ENCODE measurements at regions not wholly inside any gene's neighbourhood (a gene's known extent, or its start where the extent isn't known, plus 50 kb on each side); places are given as distances from the start of the nearest gene placed in this dataset.

GRCh38 chr6:14984519-14984853 lies 261.4 kb upstream of the JARID2 start:
- TF ChIP-seq SP1 (IDR thresholded peaks at IDR 0.05; ENCODE audit: low read depth, low read length) (no peak), RB1 (IDR thresholded peaks at IDR 0.05; ENCODE audit: borderline replicate concordance) (no peak), CHD2 (IDR thresholded peaks at IDR 0.05; ENCODE audit: borderline replicate concordance, low read depth, low read length) (no peak)
- TF ChIP-seq, protein P1, sequence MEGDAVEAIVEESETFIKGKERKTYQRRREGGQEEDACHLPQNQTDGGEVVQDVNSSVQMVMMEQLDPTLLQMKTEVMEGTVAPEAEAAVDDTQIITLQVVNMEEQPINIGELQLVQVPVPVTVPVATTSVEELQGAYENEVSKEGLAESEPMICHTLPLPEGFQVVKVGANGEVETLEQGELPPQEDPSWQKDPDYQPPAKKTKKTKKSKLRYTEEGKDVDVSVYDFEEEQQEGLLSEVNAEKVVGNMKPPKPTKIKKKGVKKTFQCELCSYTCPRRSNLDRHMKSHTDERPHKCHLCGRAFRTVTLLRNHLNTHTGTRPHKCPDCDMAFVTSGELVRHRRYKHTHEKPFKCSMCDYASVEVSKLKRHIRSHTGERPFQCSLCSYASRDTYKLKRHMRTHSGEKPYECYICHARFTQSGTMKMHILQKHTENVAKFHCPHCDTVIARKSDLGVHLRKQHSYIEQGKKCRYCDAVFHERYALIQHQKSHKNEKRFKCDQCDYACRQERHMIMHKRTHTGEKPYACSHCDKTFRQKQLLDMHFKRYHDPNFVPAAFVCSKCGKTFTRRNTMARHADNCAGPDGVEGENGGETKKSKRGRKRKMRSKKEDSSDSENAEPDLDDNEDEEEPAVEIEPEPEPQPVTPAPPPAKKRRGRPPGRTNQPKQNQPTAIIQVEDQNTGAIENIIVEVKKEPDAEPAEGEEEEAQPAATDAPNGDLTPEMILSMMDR (IDR thresholded peaks at IDR 0.05 in 2 of 3, conservative IDR thresholded peaks at IDR 0.05 in 1 of 3; ENCODE audit: control insufficient read depth in 2 of 3, extremely low read depth in 1 of 3, insufficient read depth in 1 of 3, low read depth in 3 of 3, low read length in 3 of 3), result no peak

Measured in GM12878 (cell line).